ENCODE measurements at regions not wholly inside any gene's neighbourhood (a gene's known extent, or its start where the extent isn't known, plus 50 kb on each side); places are given as distances from the start of the nearest gene placed in this dataset.
"Not testable (repeated sequence)": the region's sequence is repeated elsewhere in the genome, so short reads cannot be mapped to it uniquely, and the experiment has no call there.

DNA sequence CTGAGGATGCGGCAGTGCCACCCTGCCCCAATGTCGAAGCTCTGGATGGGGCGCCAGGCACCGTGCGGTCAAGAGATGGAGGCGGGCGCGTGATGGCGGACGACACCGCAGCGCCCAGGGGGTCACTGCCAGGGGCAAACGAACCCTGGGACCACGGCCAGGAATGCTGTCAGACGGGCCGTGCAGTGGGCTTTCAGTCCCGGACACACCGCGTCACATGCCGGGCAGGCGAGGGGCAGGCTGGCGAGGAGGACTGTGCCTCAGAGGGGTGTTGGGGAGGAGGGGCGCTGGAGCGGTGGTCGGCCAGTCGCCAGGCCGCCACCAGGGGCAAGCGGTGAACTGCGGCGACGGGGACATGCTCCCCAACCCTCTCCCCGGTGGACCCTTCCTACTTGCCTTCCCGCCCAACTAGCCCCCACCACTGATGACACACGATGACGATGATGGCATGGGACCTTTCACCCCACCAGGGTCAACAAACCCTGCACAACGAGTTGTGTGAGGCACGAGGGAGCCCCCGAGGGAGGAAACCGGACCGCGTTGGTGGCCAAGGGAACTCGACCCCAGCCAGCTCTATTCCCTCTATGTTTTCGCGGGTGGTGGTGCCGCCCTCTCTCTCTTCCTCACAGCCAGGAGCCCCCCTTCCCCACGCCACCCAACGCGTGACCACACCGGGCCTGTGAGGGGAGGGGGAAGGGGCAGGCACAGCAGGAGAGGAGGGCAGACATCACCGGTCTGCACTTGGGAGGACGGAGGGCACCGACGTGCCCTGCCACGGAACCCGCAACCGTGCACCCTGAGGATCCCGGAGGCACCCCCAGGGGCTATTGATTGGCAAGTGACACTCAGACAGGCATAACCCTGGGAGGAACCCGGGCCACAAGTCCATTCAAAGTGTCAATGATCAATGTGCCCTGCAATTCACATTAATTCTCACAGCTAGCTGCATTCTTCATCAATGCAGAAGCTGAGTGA, 1960.9 kb upstream of the DEFB115 start:
- no peak for DNase-seq

DNA sequence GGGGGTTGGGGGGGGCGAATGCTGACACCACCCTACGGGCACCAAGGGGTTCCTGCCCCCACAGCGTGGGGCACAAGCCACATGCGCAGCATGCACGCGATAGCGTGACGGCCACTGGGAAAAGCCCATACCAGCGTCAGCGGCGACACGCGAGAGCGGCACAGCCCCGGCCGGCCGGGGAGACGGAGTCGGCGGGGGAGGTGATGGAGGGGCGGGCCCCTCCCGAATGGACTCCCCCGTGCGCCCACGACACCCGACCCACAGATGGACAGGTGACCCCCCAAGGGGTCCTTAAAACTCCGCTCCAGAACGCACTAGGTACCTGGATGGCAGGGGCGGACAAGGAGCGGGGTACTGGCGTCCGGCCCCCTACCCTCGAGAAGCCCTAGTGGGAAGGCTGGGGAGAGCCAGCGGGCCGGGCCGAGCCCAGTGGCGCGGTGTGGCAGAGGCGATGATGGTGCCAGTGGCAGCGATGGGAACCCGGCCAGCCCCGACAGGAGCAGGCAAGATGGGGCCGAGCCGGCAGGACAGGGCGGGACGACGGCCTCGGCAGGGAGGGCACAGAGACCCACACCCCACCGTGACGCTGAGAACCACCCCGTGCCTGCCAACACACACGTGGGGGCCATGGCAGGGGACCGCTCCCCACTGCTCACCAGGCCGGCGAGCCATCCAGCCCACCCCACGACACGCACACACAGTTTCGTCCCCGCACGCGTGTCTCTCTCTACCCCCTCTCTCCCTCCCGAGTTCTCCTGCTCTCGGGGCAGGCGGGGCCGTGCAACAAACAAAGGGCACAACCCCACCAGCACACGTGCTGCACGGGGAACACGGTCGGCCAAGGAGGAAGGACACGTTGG, 1959.8 kb upstream of the DEFB115 start:
- no peak for DNase-seq

DNA sequence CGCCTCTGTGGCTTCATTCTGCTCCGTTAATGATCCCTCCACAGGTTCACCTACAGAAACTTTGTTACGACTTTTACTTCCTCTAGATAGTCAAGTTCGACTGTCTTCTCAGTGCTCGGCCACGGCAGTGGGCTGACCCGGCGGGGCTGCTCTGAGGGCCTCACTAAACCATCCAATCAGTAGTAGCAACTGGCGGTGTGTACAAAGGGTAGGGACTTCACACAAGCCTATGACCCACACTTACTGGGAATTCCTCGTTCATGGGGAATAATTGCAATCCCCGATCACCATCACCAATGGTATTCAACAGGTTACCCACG, 1959.2 kb upstream of the DEFB115 start:
- no peak for DNase-seq

DNA sequence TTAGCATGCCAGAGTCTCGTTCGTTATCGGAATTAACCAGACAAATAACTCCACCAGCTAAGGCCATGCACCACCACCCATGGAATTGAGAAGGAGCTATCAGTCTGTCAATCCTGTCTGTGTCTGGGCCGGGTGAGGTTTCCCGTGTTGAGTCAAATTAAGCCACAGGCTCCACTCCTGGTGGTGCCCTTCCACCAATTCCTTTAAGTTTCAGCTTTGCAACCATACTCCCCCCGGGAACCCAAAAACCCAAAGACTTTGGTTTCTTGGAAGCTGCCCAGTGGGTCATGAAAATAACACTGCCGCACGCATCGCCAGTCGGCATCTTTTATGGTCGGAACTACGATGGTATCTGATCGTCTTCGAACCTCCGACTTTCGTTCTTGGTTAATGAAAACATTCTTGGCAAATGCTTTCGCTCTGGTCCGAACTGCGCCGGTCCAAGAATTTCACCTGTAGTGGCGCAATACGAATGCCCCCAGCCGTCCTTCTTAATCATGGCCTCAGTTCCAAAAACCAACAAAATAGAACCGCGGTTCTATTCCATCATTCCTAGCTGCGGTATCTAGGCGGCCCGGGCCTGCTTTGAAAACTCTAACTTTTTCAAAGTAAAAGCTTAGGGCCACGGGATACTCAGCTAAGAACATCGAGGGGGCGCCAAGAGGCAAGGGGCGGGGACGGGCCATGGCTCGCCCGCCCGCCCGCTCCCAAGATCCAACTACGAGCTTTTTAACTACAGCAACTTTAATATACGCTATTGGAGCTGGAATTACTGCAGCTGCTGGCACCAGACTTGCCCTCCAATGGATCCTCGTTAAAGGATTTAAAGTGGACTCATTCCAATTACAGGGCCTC, 1958.5 kb upstream of the DEFB115 start:
- DNase-seq: no peak

DNA sequence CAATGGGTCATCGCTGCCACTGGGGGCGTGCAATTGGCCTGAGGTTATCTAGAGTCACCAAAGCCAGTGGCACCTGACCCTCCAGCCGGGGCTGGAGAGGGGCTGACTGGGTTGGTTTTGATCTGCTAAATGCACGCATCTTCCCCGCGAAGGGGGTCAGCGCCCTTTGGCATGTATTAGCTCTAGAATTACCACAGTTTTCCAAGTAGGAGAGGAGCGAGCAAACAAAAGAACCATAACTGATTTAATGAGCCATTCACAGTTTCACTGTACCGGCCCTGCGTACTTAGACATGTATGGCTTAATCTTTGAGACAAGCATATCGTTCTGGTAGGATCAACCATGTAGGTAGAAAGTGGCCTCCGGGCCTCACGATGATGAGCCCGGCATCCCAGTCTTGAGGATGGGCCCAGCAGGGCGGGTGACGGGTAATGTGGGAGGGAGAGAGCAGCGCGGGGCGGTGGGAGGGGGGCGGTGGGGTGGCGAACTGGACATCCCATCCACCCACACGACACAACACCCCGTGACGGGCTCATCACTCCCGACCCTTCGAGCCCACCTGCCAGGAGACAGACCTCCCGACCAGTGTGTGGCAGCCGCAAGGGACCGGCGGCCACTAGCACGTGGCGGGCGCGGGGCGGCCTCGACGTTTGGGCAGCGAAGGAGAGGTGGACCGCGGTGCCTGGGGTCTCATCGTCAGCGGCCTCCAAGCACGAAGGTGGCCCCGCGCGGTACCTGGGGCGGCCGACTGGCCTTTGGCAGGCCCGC, 1957.5 kb upstream of the DEFB115 start:
- DNase-seq: no peak

DNA sequence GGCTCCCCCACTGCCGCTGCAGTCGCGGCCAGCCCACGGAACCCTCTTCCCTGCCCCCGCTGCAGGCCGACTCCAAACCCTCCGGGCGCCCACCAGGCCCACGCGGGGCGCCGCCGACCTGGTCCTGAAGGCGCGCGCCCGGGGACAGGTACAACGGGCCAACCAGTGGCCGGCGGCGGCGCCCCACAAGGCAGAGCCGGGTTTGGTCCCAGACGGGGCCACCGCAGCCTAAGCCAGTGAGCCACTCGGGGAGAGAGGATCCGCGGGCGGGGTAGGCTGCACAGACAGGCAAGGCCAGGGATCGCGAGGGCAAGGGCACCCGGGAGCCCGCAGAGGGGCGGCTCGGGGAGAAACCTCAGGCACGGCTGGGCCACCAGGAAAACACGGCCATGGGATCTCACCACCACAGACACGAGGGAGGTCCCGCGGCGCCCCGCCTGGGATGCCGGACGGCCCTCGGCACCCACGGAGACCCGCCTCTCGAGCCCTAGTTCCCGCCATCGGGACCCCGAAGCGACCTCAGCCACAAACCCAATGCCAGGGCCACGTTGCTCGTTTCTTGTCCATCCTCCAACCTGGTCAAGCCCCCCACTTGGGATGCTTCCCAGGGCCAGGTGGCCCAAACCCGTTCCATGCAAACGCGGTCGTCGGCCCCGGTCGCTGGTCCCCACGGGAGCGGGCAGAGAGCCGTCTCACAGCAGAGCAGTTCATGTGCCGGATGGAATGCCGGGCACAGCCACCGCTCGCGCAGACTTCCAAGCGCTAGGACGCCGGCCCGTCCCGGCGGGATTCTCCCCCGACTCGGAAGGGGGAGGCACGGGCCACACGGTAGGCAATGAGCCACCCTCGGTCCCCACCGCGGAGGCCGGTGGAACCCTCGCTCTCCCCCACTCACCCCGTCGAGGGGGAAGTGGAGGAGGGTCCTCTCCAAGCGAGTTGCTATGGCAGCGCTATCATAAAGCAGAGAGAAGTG, 1956.6 kb upstream of the DEFB115 start:
- DNase-seq: no peak

DNA sequence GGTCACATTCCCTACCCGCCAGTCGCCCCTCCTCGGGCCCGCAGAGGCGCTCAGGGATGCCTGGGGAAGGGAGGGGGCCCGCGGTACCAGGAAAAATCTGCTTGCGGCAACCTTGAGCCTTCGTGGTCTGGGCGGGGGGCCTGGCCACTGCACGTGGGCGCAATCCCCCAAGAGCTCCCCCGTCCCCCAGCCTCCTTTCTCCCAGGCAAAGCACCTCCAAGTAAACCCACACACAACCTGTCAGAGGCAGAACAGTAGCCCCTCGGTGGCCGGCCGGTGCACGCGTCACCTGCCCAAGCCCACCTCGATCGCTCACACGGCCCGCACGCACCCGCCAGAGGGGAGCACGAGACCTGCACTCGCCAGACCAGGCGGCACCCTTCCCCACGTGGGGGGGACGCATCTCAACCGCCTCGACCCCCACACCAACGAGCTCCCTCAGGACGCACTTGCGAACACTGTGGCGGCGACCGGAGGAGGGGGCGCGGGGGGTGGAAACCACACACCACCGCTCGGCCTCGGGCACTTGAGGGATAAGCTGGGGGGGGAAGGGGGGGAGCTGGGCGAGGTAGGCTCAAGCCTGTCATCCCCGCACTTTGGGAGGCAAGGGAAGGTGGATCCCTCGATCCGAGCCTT, 1955.7 kb upstream of the DEFB115 start:
- DNase-seq: no peak

DNA sequence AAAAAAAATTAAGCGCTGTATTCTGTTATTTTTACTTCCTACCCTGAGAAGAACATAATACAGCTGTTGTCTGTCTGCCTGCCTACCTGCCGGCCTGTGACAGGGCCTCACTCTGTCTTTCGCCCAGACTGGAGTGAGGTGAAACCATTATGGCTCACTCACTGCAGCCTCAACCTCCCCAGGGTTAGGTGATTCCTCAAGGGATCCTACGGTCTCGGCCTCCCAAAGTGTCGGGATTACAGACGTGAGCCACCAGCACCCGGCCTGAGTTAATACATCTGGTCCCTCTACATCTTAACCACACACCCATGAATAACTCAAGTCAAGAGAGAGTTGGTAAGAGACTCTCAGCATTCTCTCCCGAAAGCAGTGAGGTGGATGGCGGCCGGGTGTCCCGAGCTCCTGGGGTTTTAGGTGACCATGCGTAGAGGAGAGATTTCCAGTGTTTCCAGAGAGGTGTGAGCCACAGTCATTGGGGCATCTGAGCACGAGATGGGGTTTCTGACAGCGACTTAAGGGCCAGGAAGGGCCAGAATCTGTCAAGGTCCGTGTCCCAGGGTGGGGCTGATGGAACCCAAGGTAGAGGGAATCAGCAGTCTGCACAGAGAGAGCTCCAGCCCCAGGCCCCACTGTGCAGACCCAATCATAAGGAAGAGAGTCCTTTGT, 1954.4 kb upstream of the DEFB115 start:
- DNase-seq: no peak

DNA sequence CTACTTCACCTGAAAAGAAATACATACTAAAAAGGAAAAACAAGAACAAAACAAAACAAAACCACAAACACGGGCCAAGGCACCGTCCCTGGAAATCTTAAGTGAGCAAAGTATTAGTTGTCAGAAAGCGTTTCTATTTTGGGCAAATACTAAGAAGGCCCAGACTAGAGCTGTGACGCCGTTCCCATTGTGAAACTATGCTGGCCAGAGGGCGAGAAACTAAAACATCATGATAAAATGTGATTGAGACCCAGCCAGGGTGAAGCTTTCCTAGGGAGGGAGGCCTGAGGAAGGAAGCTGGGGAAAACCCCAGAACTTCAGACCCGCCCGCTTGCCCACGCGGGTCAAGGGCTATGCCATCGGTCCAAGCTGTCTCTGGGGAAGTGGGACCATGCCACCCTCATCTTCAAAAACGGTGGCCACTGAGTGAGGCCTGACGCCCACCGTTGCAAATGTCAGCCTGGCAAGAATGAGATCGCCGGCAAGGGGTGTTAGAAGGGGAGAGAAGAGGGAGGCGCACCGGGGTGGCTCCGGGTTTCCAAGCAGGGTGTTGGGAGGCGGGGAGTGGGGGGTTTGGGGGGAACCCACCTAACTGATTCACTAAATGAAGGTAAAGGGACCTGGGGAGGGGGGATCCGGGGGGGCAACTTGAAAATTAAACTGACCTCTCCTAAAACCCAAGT, 1950.9 kb upstream of the DEFB115 start:
- DNase-seq: no peak

DNA sequence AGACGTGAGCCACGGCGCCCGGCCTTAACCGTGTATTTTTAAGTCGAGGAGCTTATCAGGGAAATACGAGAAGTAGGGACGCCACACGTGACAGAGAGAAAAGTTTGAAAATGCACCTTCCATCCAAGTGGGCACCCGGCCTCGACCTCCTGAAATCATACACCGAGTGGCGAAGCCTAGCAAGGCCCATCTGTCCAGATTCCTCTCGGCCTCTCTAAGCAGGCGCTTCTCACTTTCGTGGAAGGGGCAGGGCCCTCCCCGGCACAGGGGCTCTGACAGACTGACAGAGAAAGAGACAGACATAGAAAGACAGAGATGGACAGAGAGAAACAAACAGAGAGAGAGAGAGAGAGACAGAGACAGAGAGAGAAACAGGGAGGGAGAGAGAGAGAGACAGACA, 1950.0 kb upstream of the DEFB115 start:
- DNase-seq: not testable (repeated sequence)

DNA sequence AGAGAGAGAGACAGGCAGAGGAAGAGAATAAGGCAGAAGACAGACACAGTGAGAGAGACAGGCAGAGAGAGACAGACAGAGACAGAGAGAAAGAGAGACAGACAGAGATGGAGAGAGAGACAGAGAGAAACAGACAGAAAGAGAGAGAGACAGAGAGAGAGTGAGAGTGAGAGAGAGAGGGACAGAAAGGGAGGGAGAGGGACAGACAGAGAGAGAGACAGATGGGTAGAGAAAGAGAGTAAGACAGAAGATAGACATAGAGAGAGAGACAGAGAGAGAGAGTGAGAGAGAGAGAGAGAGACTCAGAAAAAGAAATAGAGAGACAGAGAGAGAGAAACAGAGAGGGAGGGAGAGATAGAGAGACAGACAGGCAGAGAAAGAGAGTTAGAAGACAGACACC, 1948.5 kb upstream of the DEFB115 start:
- DNase-seq: not testable (repeated sequence)

DNA sequence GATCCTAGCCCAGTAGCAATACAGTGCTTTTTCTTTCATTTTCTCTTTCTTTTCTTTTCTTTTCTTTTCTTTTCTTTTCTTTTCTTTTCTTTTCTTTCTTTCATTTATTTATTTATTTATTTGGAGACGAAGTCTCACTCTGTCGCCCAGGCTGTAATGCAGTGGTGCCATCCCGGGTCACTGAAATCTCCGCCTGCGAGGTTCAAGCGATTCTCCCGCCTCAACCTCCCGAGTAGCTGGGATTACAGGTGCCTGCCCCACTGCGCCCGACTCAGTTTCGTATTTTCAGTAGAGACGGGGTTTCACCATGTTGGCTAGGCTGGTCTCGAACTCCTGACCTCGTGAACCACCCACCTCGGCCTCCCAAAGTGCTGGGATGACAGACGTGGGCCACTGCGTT, 1948.0 kb upstream of the DEFB115 start:
- DNase-seq: not testable (repeated sequence)

DNA sequence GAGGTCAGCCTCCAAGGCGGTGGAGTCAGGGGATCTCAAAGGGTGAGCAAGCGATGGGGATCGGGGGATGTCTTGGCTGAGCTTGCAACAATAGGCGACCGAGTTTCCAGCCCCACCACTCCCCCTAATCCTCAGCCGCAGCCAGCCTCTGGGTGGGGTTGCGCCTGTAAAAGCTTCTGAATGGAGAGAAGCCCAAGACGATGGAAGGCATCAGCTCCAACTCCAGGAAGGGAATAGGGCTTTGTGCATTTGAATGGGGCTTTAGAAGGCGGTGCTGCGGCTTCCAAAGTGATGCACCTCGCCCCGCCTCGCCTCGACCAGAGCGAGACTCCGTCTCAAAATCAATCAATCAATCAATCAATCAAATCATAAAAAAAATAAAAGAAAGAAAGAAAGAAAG, 1946.4 kb upstream of the DEFB115 start:
- DNase-seq: not testable (repeated sequence)

DNA sequence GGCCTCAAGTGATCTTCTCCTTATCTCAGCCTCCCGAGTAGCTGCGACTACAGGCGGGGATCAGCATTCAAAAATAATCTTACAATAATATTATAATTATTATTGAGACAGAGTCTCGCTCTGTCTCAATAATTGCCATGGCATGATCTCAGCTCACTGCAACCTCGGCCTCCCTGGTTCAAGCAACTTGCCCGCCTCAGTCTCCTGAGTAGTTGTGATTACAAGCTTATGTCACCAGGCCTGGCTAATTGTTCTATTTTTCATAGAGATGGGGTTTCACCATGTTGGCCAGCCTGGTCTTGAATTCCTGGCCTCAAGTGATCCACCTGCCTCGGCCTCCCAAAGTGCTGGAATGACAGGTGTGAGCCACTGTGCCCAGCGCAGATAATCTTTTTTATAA, 1944.8 kb upstream of the DEFB115 start:
- not testable (repeated sequence) for DNase-seq

DNA sequence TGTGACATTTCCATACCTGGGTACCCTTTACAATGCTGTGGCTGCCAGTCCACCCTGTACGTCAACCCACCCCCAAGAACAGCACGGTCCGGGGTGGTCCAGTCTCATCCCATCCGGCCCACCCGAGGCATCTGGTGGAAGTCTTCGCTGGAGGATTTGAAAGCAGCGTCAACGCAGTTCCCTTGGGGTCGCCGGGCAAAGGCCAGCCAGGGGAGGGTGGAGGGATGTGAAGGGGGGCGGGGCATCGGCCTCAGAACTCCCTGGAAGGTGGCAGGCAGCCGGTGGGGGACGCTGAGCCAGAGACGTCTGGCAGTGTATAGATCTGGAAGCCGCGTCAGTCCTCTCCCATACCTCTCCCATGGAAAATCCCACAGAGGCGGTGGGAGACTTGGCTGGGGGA, 1944.0 kb upstream of the DEFB115 start:
- DNase-seq: no peak

DNA sequence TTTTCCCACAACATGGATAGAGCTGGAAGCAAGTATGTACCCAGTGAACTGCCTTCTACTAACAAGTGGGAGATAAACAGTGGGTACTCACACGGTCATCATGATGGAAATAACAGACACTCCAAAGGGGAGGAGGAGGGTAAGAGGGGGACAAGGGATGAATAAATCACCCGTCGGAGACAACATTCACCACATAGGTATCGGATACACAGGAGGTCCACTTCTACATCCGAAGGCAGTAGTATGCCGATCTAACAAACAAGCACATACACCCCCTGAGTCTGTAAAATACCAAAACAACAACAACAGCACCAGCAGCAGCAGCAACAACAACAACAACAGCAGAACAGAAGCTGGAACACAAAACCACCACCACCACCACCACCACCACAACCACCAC, 1943.2 kb upstream of the DEFB115 start:
- DNase-seq: no peak

DNA sequence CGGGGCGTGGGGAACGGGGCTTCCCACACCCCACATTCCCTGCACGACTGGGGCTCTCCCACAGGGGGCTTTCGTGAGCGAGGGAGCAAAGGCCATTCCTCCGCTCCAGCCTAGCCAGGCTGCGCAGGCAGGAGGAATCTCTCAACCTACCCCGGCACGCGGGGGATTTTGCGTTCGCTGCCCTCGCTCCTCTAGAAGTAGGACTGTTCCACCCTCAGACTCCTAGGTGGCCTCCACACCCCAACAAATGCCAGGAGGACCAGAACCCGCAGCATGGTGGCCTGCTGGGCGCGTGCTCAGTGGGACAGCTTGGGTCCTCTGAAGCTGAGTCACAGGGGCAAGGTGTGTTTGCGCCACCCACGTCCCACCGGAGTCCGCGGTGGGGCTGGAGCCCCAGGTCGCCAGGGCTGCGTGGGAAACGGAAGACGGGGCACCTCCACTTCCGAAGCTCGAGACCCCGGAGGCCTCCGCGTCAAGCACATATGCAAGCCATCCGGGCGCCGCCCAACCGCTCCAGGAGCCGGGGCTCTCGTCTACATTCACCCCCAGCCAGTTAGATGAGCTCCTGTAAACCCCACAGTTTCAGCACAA, 1938.5 kb upstream of the DEFB115 start:
- no peak for DNase-seq

DNA sequence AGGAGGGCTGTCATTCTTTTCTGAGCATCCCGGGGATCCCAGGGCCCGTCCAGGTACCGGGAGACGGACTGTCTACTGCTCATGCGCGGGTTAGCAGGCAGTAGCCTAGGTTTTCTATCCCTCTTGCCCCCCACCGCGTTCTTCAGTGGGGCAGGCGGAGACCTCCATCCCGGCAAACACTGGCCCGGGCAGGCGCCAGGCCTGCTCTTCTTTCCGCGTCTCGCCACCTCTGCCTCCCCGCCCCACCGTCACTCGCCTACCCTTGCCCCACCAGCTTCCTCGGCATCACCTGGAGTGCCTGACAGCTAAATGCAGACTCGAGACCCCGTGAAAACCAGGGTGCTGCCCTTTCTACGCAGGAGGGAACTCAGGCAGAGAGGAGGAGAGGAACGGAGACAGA, 1937.7 kb upstream of the DEFB115 start:
- DNase-seq: no peak
